GM12892 (cell line): ENCODE measurements at regions not wholly inside any gene's neighbourhood (a gene's known extent, or its start where the extent isn't known, plus 50 kb on each side); places are given as distances from the start of the nearest gene placed in this dataset.

Experiments used
- POLR2A ChIP-seq: IDR thresholded peaks from 2 replicates; pipeline ENCODE4 v1.6.1; 2011; ENCODE audit warnings: low read depth, low read length, control low read depth
- POLR2AphosphoS5 ChIP-seq: IDR thresholded peaks from 2 replicates; pipeline ENCODE4 v1.6.1; 2011; ENCODE audit warnings: low read depth, low read length, control low read depth
- TAF1 ChIP-seq: IDR thresholded peaks from 2 replicates; pipeline ENCODE4 v1.6.1; 2011; ENCODE audit warnings: low read depth, mild to moderate bottlenecking, control low read depth, low read length, borderline replicate concordance

DNA sequence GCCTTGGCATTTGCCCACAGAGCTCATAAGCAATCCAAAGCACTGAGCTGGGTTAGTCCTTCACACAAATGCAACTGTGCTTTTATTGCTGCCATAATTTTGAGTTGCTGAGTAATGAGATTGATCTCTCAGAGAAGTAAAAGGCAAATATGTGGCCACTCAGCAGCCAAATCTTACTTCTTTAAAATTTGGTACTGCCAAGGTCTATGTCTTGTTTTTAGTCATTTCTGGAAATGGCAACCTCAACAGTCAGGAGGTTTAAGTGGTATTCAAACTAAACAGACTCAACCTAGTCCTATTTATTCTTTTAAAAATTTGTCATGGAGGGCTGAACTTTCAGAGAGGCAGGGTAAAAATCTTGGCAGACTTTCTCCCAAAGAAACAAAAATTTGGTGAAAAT lies 216.4 kb upstream of the GJB5 start:
- TF ChIP-seq POLR2A: no peak
- no peak for TF ChIP-seq POLR2AphosphoS5
- no peak for TF ChIP-seq TAF1
